Thyroid gland (tissue), 4 donors: ENCODE measurements at regions not wholly inside any gene's neighbourhood (a gene's known extent, or its start where the extent isn't known, plus 50 kb on each side); places are given as distances from the start of the nearest gene placed in this dataset.

Source experiments
- POLR2A ChIP-seq, 2 donors: fragments of 450-650 bp; IDR thresholded peaks; one replicate each; pipeline ENCODE4 v1.6.1; 2017; ENCODE audit warnings: antibody characterized with exemption in 2 of 2, mild to moderate bottlenecking in 2 of 2, moderate library complexity in 1 of 2
- TF ChIP-seq, protein P1 (sequence below), 6 experiments: fragments of 200-600 bp in 3 of 6; fragments of 450-650 bp in 3 of 6; sonication (generic) in 3 of 6; IDR thresholded peaks; one replicate each; pipeline ENCODE4 v1.5.1; 2016 to 2019; ENCODE audit warnings: antibody characterized with exemption in 6 of 6, mild to moderate bottlenecking in 2 of 6, inconsistent platforms in 1 of 6, moderate library complexity in 1 of 6

GRCh38 chr19:28148554-28148953, 1064.4 kb downstream of the UQCRFS1 start:
- TF ChIP-seq, protein P1, sequence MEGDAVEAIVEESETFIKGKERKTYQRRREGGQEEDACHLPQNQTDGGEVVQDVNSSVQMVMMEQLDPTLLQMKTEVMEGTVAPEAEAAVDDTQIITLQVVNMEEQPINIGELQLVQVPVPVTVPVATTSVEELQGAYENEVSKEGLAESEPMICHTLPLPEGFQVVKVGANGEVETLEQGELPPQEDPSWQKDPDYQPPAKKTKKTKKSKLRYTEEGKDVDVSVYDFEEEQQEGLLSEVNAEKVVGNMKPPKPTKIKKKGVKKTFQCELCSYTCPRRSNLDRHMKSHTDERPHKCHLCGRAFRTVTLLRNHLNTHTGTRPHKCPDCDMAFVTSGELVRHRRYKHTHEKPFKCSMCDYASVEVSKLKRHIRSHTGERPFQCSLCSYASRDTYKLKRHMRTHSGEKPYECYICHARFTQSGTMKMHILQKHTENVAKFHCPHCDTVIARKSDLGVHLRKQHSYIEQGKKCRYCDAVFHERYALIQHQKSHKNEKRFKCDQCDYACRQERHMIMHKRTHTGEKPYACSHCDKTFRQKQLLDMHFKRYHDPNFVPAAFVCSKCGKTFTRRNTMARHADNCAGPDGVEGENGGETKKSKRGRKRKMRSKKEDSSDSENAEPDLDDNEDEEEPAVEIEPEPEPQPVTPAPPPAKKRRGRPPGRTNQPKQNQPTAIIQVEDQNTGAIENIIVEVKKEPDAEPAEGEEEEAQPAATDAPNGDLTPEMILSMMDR (IDR thresholded peaks at IDR 0.05), result no peak
- no peak for TF ChIP-seq POLR2A (IDR thresholded peaks at IDR 0.05)
